ENCODE measurements at regions not wholly inside any gene's neighbourhood (a gene's known extent, or its start where the extent isn't known, plus 50 kb on each side); places are given as distances from the start of the nearest gene placed in this dataset.

GRCh38 chr1:56175211-56175610 lies 404.2 kb downstream of the PLPP3 start:
- Mint-ChIP-seq H3K9me3 (ENCODE audit: unreplicated experiment) (no peaks in the 10 kb centered on the region), H3K27me3 (ENCODE audit: insufficient read depth, unreplicated experiment) (no peaks in the 10 kb centered on the region), H3K36me3 (ENCODE audit: insufficient read depth, unreplicated experiment) (no peaks in the 10 kb centered on the region), H3K27ac (ENCODE audit: low read depth, unreplicated experiment) (no peak overlapping the region), H3K4me1 (ENCODE audit: insufficient read depth, unreplicated experiment) (peaks cover 6% of the 10 kb centered on the region), H3K4me3 (ENCODE audit: unreplicated experiment) (no peak overlapping the region)
- TF ChIP-seq CTCF (IDR thresholded peaks at IDR 0.05; ENCODE audit: unreplicated experiment): no peak
- intact Hi-C loops (cut with micrococcal nuclease): no loop called here
- no TSS peak for BruUV-seq (replicated peaks)
- CTCF ChIA-PET: interaction anchor here (0.6 kb wide), 1 partner anchor 7 kb away, joined by 3 read pairs; no protein-coding TSS in a partner anchor
- DNase-seq (ENCODE audit: unreplicated experiment): no peak
- POLR2A ChIA-PET: no interaction called here

GRCh38 chr1:56174176-56174885 lies 405.0 kb downstream of the PLPP3 start:
- Mint-ChIP-seq H3K36me3 (ENCODE audit: insufficient read depth, unreplicated experiment) (no peaks in the 10 kb centered on the region), H3K4me1 (ENCODE audit: insufficient read depth, unreplicated experiment) (peaks cover 6% of the 10 kb centered on the region), H3K27ac (ENCODE audit: low read depth, unreplicated experiment) (no peak overlapping the region), H3K27me3 (ENCODE audit: insufficient read depth, unreplicated experiment) (no peaks in the 10 kb centered on the region), H3K9me3 (ENCODE audit: unreplicated experiment) (no peaks in the 10 kb centered on the region), H3K4me3 (ENCODE audit: unreplicated experiment) (no peak overlapping the region)
- CTCF ChIA-PET: interaction anchor here (0.6 to 1.0 kb wide), 2 partner anchors 8 to 890 kb away, joined by 3 read pairs; no protein-coding TSS in a partner anchor
- POLR2A ChIA-PET: interaction anchor here (0.7 kb wide), 2 partner anchors 370 to 675 kb away, joined by 3 read pairs; no protein-coding TSS in a partner anchor
- TF ChIP-seq CTCF (IDR thresholded peaks at IDR 0.05; ENCODE audit: unreplicated experiment): no peak
- BruUV-seq (replicated peaks): no TSS peak
- intact Hi-C loops (cut with micrococcal nuclease): no loop called here
- no peak for DNase-seq (ENCODE audit: unreplicated experiment)

GRCh38 chr1:56173736-56174135 lies 405.6 kb downstream of the PLPP3 start:
- Mint-ChIP-seq H3K36me3 (ENCODE audit: insufficient read depth, unreplicated experiment) (no peaks in the 10 kb centered on the region), H3K27me3 (ENCODE audit: insufficient read depth, unreplicated experiment) (no peaks in the 10 kb centered on the region), H3K27ac (ENCODE audit: low read depth, unreplicated experiment) (no peak overlapping the region), H3K4me1 (ENCODE audit: insufficient read depth, unreplicated experiment) (peaks cover 6% of the 10 kb centered on the region), H3K9me3 (ENCODE audit: unreplicated experiment) (no peaks in the 10 kb centered on the region), H3K4me3 (ENCODE audit: unreplicated experiment) (no peak overlapping the region)
- no peak for DNase-seq (ENCODE audit: unreplicated experiment)
- POLR2A ChIA-PET: interaction anchor here (0.7 kb wide), 1 partner anchor 674 kb away, joined by 3 read pairs; no protein-coding TSS in a partner anchor
- CTCF ChIA-PET: interaction anchor here (1.0 kb wide), 1 partner anchor 889 kb away, joined by 3 read pairs; no protein-coding TSS in a partner anchor
- no TSS peak for BruUV-seq (replicated peaks)
- TF ChIP-seq CTCF (IDR thresholded peaks at IDR 0.05; ENCODE audit: unreplicated experiment): no peak
- intact Hi-C loops (cut with micrococcal nuclease): no loop called here

GRCh38 chr1:56171670-56172069 lies 407.7 kb downstream of the PLPP3 start:
- H3K27ac Mint-ChIP-seq (ENCODE audit: low read depth, unreplicated experiment): no peak overlapping the region
- H3K4me1 Mint-ChIP-seq (ENCODE audit: insufficient read depth, unreplicated experiment): peaks cover 6% of the 10 kb centered on the region

More at GRCh38 chr1:56171670-56172069, 407.7 kb downstream of the PLPP3 start:
- CTCF ChIA-PET: interaction anchor here (1.5 kb wide), 1 partner anchor 8 kb away, joined by 4 read pairs; no protein-coding TSS in a partner anchor
- TF ChIP-seq CTCF (IDR thresholded peaks at IDR 0.05; ENCODE audit: unreplicated experiment): no peak
- no peaks in the 10 kb centered on the region for H3K36me3 Mint-ChIP-seq (ENCODE audit: insufficient read depth, unreplicated experiment)
- H3K9me3 Mint-ChIP-seq (ENCODE audit: unreplicated experiment): no peaks in the 10 kb centered on the region
- H3K4me3 Mint-ChIP-seq (ENCODE audit: unreplicated experiment): no peak overlapping the region
- DNase-seq (ENCODE audit: unreplicated experiment): no peak
- H3K27me3 Mint-ChIP-seq (ENCODE audit: insufficient read depth, unreplicated experiment): no peaks in the 10 kb centered on the region
- POLR2A ChIA-PET: interaction anchor here (1.2 kb wide), 1 partner anchor 107 kb away, joined by 3 read pairs; no protein-coding TSS in a partner anchor
- intact Hi-C loops (cut with micrococcal nuclease): no loop called here
- BruUV-seq (replicated peaks): no TSS peak

Measured in MCF 10A (cell line).